Peyer's patch (tissue), 4 donors: ENCODE measurements at regions not wholly inside any gene's neighbourhood (a gene's known extent, or its start where the extent isn't known, plus 50 kb on each side); places are given as distances from the start of the nearest gene placed in this dataset.

Experiments
- DNase-seq, 3 donors: peaks; one replicate each; pipeline ENCODE4 v3.0.0-alpha.2; 2017 to 2019
- H3K27ac ChIP-seq, 4 donors: fragments of 200-600 bp; sonication (generic); one replicate each; pipeline ENCODE4 v1.5.1; 2016 to 2019
- H3K27me3 ChIP-seq, 2 donors: fragments of 200-600 bp; sonication (generic); one replicate each; pipeline ENCODE4 v1.5.1; 2019
- H3K36me3 ChIP-seq, 3 donors: fragments of 200-600 bp; sonication (generic); one replicate each; pipeline ENCODE4 v1.5.1; 2016 to 2019
- H3K4me1 ChIP-seq, 4 donors: fragments of 200-600 bp; sonication (generic); one replicate each; pipeline ENCODE4 v1.5.1; 2016 to 2019
- H3K4me3 ChIP-seq, 4 donors: fragments of 200-600 bp; sonication (generic); 1 replicate in 3 of 4; 2 replicates in 1 of 4; pipeline ENCODE4 v1.5.1; 2016 to 2019; ENCODE audit warnings: mild to moderate bottlenecking in 1 of 4
- H3K9me3 ChIP-seq, 4 donors: fragments of 200-600 bp; sonication (generic); one replicate each; pipeline ENCODE4 v1.5.1; 2016 to 2019; ENCODE audit warnings: mild to moderate bottlenecking in 1 of 4
- POLR2A ChIP-seq, 2 donors: fragments of 450-650 bp; IDR thresholded peaks; one replicate each; pipeline ENCODE4 v1.5.1; 2017; ENCODE audit warnings: antibody characterized with exemption in 2 of 2, mild to moderate bottlenecking in 2 of 2, moderate library complexity in 2 of 2
- TF ChIP-seq, protein P1 (sequence below), 6 experiments: fragments of 450-650 bp in 4 of 6; fragments of 200-600 bp in 2 of 6; sonication (generic) in 1 of 6; IDR thresholded peaks; one replicate each; pipeline ENCODE4 v1.5.1; 2017 to 2019; ENCODE audit warnings: antibody characterized with exemption in 6 of 6, mild to moderate bottlenecking in 3 of 6, moderate library complexity in 1 of 6

DNA sequence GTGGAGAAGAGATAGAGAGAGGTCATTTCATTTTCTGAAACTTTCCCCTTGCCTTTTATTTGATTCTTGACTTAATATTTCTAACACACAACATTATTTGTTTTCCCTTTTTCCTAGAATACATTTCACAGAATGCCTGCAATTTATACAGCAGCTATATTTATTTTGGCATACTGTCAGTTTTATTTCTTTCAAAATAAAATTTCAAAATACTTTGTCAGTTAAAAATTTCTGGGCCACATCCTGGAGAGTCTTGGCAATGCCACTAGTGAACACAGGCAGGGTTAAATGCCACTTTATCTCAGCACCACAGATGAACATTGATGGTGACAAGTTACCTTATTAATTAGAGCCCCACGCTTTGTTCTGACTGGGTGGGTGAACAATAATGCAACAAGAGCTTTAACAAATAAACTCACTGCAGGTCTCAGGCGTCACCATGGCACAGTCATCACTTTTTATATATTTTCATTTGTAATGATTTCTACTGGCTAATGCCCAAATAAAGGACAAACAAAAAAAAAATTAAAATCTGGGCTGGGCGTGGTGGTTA is 494.0 kb downstream of the KIF20B start:
- Histone ChIP-seq H3K4me1 (no peaks in the 10 kb centered on the region), H3K27me3 (no peaks in the 10 kb centered on the region), H3K4me3 (no peak overlapping the region), H3K27ac (no peak overlapping the region), H3K36me3 (no peaks in the 10 kb centered on the region), H3K9me3 (no peaks in the 10 kb centered on the region)
- no peak for DNase-seq
- TF ChIP-seq, protein P1, sequence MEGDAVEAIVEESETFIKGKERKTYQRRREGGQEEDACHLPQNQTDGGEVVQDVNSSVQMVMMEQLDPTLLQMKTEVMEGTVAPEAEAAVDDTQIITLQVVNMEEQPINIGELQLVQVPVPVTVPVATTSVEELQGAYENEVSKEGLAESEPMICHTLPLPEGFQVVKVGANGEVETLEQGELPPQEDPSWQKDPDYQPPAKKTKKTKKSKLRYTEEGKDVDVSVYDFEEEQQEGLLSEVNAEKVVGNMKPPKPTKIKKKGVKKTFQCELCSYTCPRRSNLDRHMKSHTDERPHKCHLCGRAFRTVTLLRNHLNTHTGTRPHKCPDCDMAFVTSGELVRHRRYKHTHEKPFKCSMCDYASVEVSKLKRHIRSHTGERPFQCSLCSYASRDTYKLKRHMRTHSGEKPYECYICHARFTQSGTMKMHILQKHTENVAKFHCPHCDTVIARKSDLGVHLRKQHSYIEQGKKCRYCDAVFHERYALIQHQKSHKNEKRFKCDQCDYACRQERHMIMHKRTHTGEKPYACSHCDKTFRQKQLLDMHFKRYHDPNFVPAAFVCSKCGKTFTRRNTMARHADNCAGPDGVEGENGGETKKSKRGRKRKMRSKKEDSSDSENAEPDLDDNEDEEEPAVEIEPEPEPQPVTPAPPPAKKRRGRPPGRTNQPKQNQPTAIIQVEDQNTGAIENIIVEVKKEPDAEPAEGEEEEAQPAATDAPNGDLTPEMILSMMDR (IDR thresholded peaks at IDR 0.05), result no peak
- no peak for TF ChIP-seq POLR2A (IDR thresholded peaks at IDR 0.05)

DNA sequence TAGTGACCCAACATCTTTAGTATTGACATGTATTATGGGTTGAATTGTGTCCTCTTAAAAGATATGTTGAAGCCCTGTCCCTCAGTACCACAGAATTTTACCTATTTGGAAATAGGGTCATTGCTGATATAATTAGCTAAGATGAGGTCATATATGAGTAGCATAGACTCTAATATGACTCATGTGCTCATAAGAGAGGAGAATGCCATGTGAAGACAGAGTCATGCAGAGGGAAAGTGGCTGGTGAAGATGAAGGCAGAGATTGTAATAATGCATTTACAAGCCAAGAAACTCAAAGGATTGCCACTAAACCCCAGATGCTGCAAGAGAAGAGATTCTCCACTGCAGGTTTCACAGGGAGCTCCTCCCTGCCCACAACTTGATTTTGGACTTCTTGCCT is 496.4 kb downstream of the KIF20B start:
- Histone ChIP-seq H3K27ac (no peak overlapping the region), H3K27me3 (no peaks in the 10 kb centered on the region), H3K9me3 (no peaks in the 10 kb centered on the region), H3K4me3 (no peak overlapping the region), H3K36me3 (no peaks in the 10 kb centered on the region), H3K4me1 (no peaks in the 10 kb centered on the region)
- no peak for DNase-seq
- no peak for TF ChIP-seq POLR2A (IDR thresholded peaks at IDR 0.05)
- TF ChIP-seq, protein P1 (IDR thresholded peaks at IDR 0.05), result no peak

DNA sequence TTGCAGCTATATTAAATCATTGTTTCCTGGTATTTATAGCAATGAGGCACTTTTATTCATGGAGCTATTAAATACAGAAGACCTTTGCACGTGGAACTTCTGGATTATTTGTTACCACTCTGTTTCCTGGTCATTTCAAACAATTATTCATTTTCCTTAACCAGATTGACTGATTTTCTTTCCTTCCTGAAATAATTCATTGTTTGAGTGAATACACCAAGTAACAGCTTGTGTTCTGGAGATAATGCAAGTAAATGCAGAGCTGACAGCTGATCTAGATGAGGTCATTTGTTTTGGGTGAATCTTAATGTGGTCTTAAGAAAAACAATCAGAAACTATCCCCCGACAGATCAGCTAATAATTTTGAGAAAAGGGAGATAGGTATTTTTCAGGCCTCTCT is 497.7 kb downstream of the KIF20B start:
- no peak for DNase-seq
- Histone ChIP-seq H3K36me3 (no peaks in the 10 kb centered on the region), H3K4me3 (no peak overlapping the region), H3K27me3 (no peaks in the 10 kb centered on the region), H3K27ac (no peak overlapping the region), H3K4me1 (no peaks in the 10 kb centered on the region), H3K9me3 (no peaks in the 10 kb centered on the region)
- TF ChIP-seq, protein P1 (IDR thresholded peaks at IDR 0.05), result no peak
- TF ChIP-seq POLR2A (IDR thresholded peaks at IDR 0.05), result no peak

DNA sequence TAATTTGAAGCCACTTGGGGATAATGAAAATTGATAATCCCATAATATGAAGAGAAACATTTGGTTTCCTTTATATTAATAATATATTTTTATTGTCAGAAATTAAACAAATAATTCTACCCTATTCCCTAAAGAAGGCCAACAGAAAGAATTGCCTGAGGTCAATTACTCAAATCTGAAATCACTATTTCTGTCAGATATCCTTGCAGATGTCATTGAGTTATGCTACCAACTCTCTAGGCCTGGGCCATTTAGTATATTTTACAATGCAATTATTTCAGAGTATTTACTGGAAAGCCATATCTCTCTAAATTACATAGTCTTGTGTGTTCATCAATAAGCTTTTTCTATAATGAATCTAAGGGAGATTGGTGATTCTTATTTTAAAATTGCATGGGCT is 498.1 kb downstream of the KIF20B start:
- Histone ChIP-seq H3K36me3 (no peaks in the 10 kb centered on the region), H3K27me3 (no peaks in the 10 kb centered on the region), H3K9me3 (no peaks in the 10 kb centered on the region), H3K4me1 (no peaks in the 10 kb centered on the region), H3K27ac (no peak overlapping the region), H3K4me3 (no peak overlapping the region)
- no peak for DNase-seq
- no peak for TF ChIP-seq POLR2A (IDR thresholded peaks at IDR 0.05)
- TF ChIP-seq, protein P1 (IDR thresholded peaks at IDR 0.05), result no peak

DNA sequence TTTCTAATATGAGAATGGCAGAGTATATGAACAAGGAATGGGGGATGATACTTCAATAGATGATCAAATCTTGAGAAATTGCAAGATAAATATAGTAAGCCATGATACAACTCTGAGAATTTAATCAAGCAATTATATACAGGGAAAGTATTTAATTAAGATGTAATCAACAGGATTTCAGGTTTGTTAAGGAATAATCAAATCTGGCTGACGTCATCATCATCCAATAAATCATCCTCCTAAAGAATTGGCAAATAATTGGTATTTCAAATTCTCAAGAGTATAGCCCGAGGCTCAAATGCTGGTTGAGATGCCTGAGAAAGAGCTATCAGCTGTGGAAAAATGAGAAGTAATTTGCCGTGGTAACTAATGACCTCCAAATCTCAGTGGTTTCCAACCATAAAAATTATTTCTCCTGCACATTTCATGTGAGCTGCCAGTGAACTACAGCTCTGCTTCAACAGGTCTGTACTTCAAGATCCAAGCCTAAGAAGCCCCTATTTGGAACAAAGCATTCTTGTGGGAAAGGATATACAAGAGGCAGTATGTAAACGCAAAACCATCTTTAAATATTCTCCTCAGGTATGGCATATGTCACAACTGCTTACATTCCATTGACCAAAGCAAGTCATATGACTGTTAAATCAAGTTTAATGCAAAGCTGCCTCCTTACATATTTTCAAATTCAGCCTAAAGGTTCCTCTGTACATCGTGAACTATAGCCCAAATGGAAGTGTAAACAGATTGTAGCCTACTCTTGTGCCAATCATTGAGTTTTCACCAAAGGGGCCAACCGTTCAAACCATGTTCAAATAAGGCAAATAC is 503.0 kb downstream of the KIF20B start:
- Histone ChIP-seq H3K27me3 (no peaks in the 10 kb centered on the region), H3K4me1 (no peaks in the 10 kb centered on the region), H3K27ac (no peak overlapping the region), H3K9me3 (no peaks in the 10 kb centered on the region), H3K4me3 (no peak overlapping the region), H3K36me3 (no peaks in the 10 kb centered on the region)
- TF ChIP-seq, protein P1 (IDR thresholded peaks at IDR 0.05), result no peak
- TF ChIP-seq POLR2A (IDR thresholded peaks at IDR 0.05), result no peak
- no peak for DNase-seq
